ENCODE measurements at regions not wholly inside any gene's neighbourhood (a gene's known extent, or its start where the extent isn't known, plus 50 kb on each side); places are given as distances from the start of the nearest gene placed in this dataset.

DNA sequence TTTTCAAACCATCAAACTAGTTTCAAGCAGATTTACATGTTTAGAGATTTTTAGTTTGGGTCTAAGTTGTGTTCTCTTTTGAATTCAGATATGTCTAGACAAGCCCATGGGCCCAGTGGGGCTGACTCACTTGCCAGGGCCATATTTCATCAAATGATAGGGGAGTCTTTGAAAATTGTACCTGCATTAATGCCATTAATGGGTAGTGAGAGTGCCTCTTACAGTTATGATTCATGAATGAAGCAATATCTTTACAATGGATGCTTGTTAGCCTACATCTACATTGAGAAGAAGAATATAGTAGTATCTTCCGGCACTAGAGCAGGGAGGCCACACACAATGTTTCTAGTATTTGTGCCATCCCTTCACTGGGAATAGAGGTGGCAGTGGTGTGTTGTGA, 174.2 kb upstream of the E2F7 start:
- ChIA-PET CTCF (interaction anchor here (0.6 kb wide), 1 partner anchor 736 kb away, joined by 3 read pairs; no protein-coding TSS in a partner anchor), POLR2A (no interaction called here)
- Mint-ChIP-seq H3K36me3 (ENCODE audit: insufficient read depth, unreplicated experiment) (no peaks in the 10 kb centered on the region), H3K27ac (ENCODE audit: low read depth, unreplicated experiment) (peak overlapping the region; percentile 28), H3K4me1 (ENCODE audit: insufficient read depth, unreplicated experiment) (no peaks in the 10 kb centered on the region), H3K9me3 (ENCODE audit: unreplicated experiment) (peaks cover 7% of the 10 kb centered on the region), H3K27me3 (ENCODE audit: insufficient read depth, unreplicated experiment) (no peaks in the 10 kb centered on the region), H3K4me3 (ENCODE audit: unreplicated experiment) (no peak overlapping the region)
- TF ChIP-seq, protein P1, sequence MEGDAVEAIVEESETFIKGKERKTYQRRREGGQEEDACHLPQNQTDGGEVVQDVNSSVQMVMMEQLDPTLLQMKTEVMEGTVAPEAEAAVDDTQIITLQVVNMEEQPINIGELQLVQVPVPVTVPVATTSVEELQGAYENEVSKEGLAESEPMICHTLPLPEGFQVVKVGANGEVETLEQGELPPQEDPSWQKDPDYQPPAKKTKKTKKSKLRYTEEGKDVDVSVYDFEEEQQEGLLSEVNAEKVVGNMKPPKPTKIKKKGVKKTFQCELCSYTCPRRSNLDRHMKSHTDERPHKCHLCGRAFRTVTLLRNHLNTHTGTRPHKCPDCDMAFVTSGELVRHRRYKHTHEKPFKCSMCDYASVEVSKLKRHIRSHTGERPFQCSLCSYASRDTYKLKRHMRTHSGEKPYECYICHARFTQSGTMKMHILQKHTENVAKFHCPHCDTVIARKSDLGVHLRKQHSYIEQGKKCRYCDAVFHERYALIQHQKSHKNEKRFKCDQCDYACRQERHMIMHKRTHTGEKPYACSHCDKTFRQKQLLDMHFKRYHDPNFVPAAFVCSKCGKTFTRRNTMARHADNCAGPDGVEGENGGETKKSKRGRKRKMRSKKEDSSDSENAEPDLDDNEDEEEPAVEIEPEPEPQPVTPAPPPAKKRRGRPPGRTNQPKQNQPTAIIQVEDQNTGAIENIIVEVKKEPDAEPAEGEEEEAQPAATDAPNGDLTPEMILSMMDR (IDR thresholded peaks at IDR 0.05; ENCODE audit: unreplicated experiment): no peak
- intact Hi-C loops (cut with micrococcal nuclease): no loop called here
- DNase-seq (ENCODE audit: unreplicated experiment): peak; percentile 14
- no TSS peak for BruUV-seq (replicated peaks)

DNA sequence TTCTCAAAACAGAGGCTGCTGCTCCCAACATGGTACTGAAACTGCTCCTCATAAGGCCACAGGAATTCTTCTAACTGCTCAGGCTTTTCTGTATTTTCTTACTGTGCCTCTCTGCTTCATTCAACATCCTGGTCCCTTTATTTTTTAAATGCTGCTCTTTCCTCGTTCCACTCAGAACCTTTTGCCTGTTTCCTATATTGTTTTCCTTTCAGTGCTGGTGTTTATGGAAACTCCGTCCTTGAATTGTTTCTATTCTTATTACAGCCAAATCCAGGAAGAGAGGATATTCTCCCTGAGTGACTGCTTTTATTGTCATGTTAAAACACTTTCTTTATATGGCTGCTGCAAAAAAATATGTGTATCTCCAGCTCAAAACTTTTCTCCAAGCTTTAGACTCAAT, 173.0 kb upstream of the E2F7 start:
- CTCF ChIA-PET: interaction anchor here (0.6 kb wide), 1 partner anchor 63 kb away, joined by 5 read pairs; no protein-coding TSS in a partner anchor

DNA sequence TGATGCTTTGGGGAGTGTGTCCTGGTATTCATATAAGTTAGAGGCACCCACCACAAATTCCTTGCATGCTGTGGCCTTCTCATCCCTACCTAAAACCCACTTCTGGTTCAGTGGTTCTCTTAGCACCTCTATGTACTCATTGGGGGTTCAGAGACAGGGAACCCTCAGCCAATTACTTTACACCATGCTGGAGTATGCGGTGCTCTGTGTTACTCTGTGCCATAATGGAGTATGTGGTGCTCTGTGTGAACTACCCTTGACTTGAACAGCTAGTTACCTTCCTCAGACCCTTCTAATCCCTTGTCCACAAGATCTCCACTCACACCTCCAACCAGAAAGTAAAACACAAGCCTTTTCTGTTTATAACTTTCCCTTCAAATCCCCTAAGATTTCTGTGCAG, 172.5 kb upstream of the E2F7 start:
- H3K9me3 Mint-ChIP-seq (ENCODE audit: unreplicated experiment): peaks cover 7% of the 10 kb centered on the region

More for the DNA sequence above, 173.0 kb upstream of the E2F7 start:
- Mint-ChIP-seq H3K27ac (ENCODE audit: low read depth, unreplicated experiment) (no peak overlapping the region), H3K4me1 (ENCODE audit: insufficient read depth, unreplicated experiment) (no peaks in the 10 kb centered on the region), H3K27me3 (ENCODE audit: insufficient read depth, unreplicated experiment) (no peaks in the 10 kb centered on the region), H3K9me3 (ENCODE audit: unreplicated experiment) (peaks cover 7% of the 10 kb centered on the region), H3K4me3 (ENCODE audit: unreplicated experiment) (no peak overlapping the region), H3K36me3 (ENCODE audit: insufficient read depth, unreplicated experiment) (no peaks in the 10 kb centered on the region)
- intact Hi-C loops (cut with micrococcal nuclease): no loop called here
- no peak for DNase-seq (ENCODE audit: unreplicated experiment)
- no TSS peak for BruUV-seq (replicated peaks)
- POLR2A ChIA-PET: interaction anchor here (0.7 kb wide), 1 partner anchor 38 kb away, joined by 4 read pairs; no protein-coding TSS in a partner anchor
- TF ChIP-seq, protein P1 (IDR thresholded peaks at IDR 0.05; ENCODE audit: unreplicated experiment): no peak

DNA sequence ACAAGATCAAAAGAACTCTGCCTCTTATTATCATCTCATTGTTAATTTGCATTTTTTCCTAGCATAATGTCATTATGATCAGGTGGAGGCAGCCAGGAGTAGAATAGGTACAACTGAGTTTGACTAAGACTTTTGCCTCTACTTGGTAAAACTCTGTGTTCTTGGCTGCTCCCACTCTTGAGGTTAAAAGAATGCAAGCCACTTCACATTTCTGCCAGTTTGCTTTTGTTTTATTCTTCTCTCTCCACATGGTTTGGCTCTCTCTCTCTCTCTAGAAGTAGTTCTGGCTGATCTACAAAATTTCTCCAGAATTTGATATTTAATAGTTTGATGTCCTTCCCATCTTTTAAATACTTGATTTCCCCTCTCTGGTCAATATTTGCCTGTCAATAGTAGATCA, 170.7 kb upstream of the E2F7 start:
- Mint-ChIP-seq H3K27me3 (ENCODE audit: insufficient read depth, unreplicated experiment) (no peaks in the 10 kb centered on the region), H3K9me3 (ENCODE audit: unreplicated experiment) (peaks cover 7% of the 10 kb centered on the region), H3K4me1 (ENCODE audit: insufficient read depth, unreplicated experiment) (peaks cover 20% of the 10 kb centered on the region), H3K36me3 (ENCODE audit: insufficient read depth, unreplicated experiment) (no peaks in the 10 kb centered on the region), H3K4me3 (ENCODE audit: unreplicated experiment) (no peak overlapping the region), H3K27ac (ENCODE audit: low read depth, unreplicated experiment) (no peak overlapping the region)
- intact Hi-C loops (cut with micrococcal nuclease): no loop called here
- POLR2A ChIA-PET: no interaction called here
- TF ChIP-seq, protein P1 (IDR thresholded peaks at IDR 0.05; ENCODE audit: unreplicated experiment): no peak
- BruUV-seq (replicated peaks): no TSS peak
- no peak for DNase-seq (ENCODE audit: unreplicated experiment)
- CTCF ChIA-PET: interaction anchor here (0.7 to 0.8 kb wide), 3 partner anchors 10 to 488 kb away, joined by 3 read pairs; no protein-coding TSS in a partner anchor

More for the DNA sequence above, 172.5 kb upstream of the E2F7 start:
- DNase-seq (ENCODE audit: unreplicated experiment): no peak
- Mint-ChIP-seq H3K4me3 (ENCODE audit: unreplicated experiment) (no peak overlapping the region), H3K27ac (ENCODE audit: low read depth, unreplicated experiment) (no peak overlapping the region), H3K27me3 (ENCODE audit: insufficient read depth, unreplicated experiment) (no peaks in the 10 kb centered on the region), H3K4me1 (ENCODE audit: insufficient read depth, unreplicated experiment) (peaks cover 2% of the 10 kb centered on the region), H3K36me3 (ENCODE audit: insufficient read depth, unreplicated experiment) (no peaks in the 10 kb centered on the region)
- ChIA-PET CTCF (interaction anchor here (0.6 kb wide), 1 partner anchor 63 kb away, joined by 5 read pairs; no protein-coding TSS in a partner anchor), POLR2A (no interaction called here)
- intact Hi-C loops (cut with micrococcal nuclease): no loop called here
- BruUV-seq (replicated peaks): no TSS peak
- TF ChIP-seq, protein P1 (IDR thresholded peaks at IDR 0.05; ENCODE audit: unreplicated experiment): no peak
